ENCODE measurements at regions not wholly inside any gene's neighbourhood (a gene's known extent, or its start where the extent isn't known, plus 50 kb on each side); places are given as distances from the start of the nearest gene placed in this dataset.

GRCh38 chr13:79869326-79869725, 388.4 kb downstream of the NDFIP2 start:
- no peak for TF ChIP-seq CTCF (IDR thresholded peaks at IDR 0.05)
- TF ChIP-seq POLR2A (IDR thresholded peaks at IDR 0.05), result no peak

Data from gastroesophageal sphincter (tissue), 3 donors.